Embryonic facial prominence (tissue), 1 donor: ENCODE measurements at regions not wholly inside any gene's neighbourhood (a gene's known extent, or its start where the extent isn't known, plus 50 kb on each side); places are given as distances from the start of the nearest gene placed in this dataset.
"Not testable (repeated sequence)": the region's sequence is repeated elsewhere in the genome, so short reads cannot be mapped to it uniquely, and the experiment has no call there.

Source experiments
- DNase-seq: peaks from one replicate; pipeline ENCODE4 v3.0.0-alpha.2; 2016; ENCODE audit errors: extremely low spot score

DNA sequence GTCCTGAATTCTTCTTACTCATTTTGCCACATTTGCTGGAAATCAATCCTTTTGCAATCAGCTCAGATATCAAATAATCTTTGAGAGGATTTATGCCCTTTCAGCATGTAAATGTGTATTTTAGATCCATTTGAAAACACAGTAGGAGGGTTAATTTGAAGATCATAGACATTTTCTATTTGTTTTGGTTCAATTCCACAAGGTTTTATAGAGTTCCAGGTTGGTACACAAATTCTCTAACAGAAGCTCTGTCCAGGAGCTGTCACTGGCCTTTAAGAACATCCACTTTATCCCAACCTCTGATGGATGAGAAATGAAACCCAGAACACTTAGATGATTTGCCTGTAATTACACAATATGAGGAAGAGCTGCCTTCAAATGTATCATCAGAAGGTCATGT, 157.3 kb upstream of the CHAC2 start:
- no peak for DNase-seq

DNA sequence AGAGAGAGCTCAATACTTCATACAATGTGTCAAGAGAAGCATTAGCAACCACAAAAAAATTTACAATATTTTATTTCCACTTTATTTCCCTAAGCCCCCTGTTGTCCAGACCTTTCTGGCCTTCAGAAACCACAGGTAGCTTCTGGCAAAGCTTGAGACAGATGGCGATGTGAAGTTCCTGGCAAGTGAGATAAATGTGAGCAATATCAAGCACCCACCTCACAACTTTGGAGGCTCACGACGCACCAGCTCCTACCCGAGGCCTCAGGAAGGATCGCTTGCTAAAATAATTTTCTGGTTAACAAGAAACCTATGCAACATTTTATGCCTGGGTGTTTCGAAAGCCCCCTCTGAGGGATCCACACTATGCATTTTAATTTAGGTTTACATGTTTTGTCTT, 158.1 kb upstream of the CHAC2 start:
- DNase-seq: no peak

DNA sequence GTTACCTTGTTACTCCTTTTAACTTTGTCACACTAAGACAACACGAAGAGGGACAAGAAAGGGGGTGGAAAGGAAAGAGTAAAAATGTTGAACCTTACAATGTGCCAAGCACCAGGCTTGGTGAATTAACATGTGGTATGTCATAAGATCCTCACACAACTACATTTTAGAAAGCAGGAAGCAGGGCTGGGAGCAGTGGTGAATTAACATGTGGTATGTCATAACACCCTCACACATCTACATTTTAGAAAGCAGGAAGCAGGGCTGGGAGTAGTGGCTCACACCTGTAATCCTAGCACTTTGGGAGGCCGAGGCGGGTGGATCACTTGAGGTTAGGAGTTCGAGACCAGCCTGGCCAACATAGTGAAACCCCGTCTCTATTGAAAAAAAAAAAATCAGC, 159.3 kb upstream of the CHAC2 start:
- DNase-seq: no peak

DNA sequence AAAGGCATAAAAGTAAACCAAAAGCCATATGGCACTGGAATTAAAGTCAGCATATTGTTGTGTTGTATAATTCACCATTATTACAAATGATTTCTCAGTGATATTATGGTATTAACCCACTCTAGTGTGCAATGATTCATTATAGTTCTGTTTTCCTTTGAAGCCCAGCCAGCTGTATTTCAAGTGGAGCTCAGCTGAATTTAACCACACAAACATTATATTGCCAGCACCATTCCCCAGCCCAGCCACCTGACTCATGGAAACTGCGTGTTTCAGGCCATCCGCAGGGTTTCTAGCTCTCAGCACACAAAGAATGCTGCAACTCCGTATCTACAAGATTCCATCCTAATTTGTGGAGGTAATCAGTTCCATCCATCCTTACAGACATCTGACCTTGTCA, 166.8 kb upstream of the CHAC2 start:
- no peak for DNase-seq

DNA sequence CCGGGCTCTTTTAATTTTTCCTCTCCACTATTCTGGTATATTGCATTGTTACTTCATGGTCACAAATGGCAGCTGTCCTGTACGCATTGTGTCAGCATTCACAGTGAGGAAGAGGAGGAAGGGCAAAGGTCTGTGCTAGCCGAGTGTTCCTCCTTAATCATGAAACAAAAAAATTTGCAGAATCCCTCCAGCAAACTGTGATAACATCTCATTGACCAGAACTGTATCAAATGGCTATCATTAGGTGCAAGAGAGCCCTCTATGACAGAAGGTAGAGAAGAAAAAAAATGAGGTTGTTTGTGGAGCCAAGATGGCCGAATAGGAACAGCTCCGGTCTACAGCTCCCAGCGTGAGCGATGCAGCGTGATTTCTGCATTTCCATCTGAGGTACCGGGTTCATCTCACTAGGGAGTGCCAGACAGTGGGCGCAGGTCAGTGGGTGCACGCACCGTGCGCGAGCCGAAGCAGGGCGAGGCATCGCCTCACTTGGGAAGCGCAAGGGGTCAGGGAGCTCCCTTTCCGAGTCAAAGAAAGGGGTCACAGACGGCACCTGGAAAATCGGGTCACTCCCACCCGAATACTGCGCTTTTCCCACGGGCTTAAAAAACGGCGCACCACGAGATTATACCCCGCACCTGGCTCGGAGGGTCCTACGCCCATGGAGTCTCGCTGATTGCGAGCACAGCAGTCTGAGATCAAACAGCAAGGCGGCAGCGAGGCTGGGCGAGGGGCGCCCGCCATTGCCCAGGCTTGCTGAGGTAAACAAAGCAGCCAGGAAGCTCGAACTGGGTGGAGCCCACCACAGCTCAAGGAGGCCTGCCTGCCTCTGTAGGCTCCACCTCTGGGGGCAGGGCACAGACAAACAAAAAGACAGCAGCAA, 180.6 kb upstream of the CHAC2 start:
- not testable (repeated sequence) for DNase-seq

DNA sequence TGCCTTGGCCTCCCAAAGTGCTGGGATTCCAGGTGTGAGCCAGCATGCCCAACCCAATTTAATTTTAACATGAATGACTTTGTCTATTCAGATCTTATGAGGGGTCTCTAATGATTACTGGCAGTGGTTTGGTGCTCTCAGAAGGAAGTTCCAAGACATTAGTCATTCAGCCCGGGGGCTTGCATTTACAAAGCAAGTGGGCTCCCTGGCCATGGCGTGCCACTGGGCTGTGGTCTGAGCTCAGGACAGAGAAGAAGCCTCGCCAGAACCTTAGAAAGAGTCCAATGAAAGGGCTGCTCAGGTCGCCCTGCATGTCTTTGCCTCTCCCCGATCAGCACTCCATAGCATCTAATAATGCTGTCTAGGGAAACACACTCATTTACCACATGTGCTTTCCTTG, 182.6 kb upstream of the CHAC2 start:
- DNase-seq: no peak

DNA sequence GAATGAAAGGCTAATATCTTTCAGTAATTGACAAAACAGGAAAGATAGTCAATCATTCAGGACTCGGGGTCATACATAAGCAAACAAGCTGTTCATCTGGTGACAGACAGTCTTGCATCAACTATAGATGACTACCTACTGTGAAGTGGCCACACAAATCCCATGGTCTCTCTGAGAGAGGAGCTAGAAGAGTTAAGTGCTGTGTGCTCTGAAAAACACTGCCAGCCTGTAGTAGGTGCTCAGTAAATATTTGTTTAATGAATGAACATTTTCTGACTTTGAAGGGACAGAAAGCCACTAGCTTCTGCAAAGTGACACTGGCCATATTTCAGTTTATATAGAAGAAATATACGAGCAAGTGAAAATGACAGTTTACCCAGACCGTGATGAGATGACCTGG, 184.0 kb upstream of the CHAC2 start:
- DNase-seq: no peak

DNA sequence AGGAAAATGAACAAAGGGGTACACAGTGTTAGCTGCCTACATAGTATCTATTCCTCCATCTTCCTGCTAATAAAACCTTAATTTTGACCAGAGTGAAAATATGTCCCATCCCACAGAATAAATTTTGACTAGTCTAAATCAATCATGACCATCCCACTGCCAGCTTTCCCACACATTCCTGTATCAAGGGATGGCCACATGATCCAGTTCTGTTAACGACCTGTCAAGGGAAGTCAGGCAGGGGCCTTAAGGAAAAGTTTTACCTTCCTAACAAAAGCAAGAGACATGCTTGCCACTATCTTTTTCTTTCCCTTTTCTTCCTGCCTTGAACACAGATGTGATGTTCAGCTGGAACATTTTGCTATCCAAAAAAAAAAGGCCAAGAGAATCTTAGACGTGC, 185.0 kb upstream of the CHAC2 start:
- no peak for DNase-seq

DNA sequence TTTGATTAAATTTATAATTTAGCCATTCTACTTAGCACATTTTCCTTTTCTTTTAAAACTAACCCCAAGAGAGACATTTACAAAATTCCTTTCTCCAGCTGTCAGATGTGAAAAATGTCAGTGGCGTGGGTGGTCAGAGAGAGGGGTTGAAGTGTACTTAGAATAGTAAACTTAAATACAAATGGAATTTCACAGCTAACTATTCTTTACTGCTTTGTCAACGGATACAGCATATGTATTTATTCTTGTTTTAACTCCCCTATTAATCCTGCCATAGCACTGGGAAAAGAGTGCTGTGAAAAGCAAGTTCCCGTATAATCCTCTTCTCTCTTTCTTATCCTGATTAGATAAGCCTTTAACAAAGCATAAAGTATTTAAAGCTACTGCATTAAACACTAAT, 191.4 kb upstream of the CHAC2 start:
- no peak for DNase-seq

DNA sequence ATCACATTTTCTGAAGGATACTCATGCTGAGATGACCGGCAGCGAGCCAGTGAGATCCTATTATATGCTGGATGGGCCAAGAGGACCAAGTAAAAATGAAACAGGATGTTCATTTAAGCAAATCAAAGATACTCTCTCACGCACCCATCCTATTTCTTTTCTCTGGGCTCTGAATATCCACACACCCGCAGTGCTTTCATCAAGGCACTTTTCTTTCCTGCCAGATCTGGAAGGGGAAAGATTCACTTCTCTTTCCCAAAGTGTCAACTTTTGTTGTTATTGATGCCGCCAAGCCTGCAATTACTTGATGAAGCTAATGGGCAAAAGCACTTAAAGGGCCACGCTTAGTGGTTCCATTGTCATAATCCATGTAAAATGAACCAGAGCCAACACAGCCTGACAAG, 191.9 kb upstream of the CHAC2 start:
- DNase-seq: no peak

DNA sequence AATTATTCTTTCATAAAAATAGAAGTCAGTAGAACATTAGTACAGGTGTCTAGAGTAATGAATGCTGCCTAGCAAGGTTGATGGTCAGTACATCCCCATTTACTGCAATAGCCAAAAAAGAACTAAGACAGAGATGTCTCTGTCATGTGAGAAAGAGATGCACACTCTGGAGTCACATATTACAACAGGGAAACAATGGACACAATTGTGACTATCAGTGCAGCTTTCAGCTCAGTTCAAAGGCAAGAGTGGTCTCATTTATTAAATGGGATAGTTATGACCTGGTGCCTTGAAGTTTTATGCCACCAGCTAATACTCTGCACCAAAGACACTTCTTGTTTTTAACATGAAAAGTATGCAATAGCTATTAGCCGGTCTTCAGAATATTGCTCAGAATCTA, 194.9 kb upstream of the CHAC2 start:
- no peak for DNase-seq

DNA sequence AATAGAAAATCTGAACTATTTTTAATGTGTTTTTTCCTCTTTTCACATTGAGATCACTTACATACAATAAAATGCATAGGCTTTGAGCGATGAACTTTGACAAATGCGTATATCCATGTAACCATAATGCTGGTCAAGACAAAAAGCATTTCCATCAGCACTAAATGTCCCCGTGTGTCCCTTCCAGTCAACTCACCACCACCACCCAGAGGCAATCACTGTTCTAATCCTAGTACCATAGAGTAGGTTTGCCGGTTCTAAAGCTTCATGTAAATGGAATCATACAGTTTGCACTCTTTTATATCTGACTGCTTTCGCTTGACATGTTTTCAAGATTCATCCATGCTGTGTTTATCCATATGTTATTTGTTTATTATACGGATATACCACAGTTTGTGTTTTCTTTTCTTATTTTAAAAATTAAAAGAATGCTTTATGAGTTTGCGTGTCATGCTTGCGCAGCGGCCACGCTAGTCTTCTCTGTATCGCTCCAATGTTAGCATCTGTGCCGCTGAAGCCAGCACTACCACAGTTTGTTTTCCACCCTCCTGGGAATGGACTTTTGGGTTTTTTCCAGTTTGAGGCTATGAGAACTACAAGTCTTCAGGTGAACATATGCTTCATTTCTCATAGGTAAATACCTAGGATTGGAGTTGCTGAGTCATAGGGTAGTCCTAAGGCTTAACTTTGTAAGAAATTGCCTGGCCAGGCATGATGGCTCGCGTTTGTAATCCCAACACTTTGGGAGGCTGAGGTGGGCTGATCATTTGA, 197.5 kb upstream of the CHAC2 start:
- no peak for DNase-seq

DNA sequence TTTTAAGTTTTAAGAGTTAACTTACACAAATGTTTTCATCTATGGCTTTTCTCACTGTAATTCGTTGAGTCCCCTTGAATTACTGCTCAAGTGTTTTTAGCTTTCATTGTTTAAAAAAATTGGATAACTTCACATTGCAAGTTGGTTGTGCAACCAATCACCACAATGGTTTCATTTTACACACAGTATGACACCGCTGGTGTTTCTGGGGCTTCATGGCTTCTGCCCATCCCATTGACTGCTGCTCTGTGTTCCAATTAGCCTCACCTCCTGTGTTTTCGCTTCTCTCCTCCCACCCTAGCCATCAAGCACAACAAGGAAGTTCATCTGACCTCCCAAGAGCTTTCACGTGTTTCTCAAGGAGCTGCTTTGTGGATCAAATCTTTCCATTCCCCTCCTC, 199.1 kb upstream of the CHAC2 start:
- no peak for DNase-seq

DNA sequence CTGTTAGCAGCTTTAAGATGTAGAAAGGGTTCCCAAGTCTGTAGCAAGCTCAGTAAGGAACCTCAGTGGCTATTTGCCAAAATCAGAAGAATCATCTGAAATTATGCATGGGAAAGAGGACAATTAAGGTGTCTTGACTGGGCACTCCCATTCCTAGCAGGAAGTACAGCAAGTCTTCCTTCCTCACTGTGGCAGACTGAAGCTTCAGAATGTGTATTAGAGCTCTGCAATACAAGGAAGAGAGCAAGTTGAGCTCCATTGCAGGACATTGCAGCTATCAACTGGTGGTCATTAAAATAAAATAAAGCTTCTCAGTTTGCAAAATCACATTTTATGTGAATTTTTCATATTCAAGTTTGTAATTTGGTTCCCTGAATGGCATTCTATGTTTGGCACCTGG, 200.5 kb upstream of the CHAC2 start:
- DNase-seq: no peak

DNA sequence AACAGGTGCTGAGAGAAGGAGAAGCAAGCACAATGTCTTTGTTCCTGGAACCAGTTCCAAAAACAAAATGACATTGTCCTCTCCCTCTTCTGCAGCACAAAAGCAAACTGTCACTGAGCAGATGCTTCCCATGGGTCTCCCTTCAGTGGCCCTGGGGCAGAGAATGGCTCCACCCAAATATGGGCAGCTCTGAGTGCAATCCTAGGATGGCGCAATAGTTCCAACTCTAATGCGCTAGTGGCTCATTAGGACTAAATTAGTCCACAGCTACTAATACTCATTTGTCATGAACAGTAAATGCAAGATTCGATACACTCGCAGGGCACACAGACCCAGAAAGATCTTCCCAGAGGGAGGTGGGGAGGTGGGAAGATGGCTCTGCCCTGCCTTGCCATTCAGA, 205.2 kb upstream of the CHAC2 start:
- no peak for DNase-seq

DNA sequence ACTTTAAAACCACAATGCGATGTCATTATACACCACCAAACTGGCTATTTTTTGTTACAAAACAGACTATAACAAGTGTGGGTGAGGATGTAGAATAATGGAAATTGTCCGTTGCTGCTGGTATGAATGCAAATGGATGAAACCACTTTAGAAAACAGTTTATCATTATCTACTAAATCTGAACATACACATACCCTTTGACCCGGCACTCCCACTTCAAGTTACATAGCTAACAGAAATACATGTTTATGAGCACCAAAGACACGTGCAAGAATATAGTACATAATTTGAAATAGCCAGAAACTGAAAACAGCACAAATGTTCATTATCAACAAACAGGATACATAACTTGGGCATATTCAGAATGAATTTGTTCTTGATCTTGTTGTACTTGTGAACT, 206.4 kb upstream of the CHAC2 start:
- DNase-seq: no peak

DNA sequence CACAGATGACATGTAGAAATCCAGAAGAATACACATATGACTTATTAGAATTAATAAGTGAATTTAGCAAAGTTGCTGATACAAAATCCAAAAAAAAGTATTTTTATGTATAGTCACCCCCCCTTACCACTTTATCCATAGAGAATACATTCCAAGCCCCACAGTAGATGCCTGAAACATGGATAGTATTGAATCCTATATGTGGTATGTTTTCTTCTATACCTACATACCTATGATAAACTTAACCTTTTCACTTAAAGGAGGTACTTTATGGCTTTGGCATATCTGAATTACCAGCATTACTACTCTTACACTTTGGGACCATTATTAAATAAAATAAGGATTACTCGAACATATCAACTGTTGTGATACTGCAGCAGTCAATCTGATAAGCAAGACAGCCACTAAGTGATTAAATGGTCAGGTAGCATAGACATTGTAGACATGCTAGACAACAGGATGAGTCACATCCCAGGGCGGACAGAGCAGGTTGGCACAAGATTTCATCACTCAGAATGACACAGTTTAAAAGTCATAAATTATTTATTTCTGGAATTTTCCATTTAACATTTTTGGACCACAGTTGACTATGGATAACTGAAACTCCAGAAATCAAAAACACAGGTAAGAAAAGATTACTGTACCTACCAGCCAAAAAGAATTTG, 208.2 kb upstream of the CHAC2 start:
- DNase-seq: no peak

DNA sequence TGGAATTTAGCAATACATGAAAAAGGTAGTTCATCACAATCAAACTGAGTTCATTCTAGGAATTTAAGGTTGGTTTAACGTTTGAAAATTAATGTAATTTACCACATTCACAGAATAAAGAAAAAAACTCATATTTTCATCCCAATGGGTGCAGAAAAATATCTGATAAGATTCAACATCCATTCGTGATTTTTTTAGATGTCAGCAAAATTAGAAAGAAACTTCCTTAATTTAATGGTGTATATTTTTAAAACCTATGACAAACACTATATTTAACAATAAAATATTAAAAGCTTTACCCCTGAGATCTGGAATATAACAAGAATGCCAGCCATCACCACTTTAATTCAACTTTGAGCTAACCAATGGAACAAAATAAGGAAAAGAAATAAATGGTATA, 208.7 kb upstream of the CHAC2 start:
- no peak for DNase-seq

DNA sequence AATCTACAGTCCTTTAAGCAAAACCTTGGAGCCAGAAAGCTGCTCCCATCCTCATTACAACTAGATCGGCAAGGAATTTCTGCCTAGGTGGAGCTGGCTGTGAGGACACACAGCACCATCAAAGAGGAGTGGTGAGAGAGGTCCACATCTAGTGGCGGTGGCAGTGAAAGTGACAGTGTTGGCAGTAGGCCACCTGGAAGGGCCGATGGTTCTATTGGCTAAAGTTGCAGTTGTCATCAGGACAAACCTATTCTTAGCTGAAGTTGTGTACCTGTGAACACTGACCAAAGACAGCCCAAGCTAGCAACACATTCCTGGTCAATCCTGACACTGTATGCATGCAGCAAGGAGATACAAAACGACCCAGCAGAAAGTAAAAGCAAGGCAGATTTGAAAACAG, 218.1 kb upstream of the CHAC2 start:
- DNase-seq: no peak

DNA sequence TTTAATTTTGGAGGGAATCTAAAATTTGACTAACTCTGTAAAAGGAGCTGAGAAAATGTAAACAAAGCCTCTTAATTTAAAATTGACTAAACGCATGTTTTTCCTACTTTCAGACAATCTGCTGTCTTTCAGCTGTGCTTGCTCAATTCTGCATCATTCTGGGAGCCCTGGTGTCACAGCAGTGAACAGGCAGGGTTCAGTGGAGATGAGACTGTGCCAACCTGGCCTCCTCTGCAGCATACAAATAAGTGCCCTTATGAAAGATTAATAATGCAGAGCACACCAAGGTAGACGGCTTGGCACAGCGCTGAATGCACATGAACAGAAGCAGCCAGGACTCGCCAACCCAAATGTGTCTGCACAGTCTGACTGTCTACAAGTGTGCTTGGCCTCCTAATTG, 222.0 kb upstream of the CHAC2 start:
- no peak for DNase-seq

DNA sequence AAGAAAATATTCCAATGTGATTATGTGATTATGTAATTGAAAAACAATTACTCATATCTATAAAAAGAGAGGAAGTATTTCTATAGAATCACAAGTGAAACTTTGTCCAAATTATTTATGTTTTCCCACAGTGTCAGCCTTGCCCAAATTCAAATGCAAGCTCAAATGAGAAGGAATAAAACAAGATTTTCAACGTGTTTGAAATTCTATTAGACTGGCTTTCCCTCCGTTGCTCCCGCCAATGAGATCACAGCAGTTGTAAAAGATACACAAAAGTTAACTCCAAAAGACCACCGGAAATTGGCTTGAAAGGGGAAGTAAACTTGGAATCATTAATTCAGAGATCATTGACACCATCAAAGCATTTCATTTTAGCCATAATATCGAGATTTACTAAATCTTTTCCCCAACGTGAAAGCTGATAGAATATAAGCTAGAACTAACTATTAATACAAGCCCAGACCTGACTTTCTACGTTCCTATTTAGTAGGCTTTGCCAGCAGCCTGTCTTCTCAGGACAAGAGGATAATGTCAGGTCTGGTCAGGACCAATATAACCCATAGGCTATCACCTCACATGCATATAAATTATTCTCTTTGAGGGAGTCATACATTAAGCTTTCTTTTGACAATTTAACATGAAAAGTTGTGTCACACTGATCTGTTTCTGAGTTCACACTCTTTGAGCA, 222.6 kb upstream of the CHAC2 start:
- no peak for DNase-seq

DNA sequence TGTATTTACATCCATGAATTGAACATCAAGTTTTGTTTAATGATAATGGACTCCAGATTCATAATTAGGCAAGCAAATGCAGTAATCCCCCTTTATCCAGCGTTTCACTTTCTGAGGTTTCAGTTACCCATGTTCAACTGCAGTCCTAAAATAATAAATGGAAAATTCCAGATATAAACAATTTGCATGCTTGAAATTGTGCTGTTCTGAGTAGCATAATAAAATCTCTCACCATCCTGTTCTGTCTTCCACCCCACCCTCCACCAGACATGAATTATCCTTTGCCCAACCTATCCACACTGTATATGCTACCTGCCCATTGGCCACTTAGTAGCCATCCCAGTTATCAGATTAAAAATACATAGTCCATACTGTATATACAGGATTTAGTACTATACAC, 224.5 kb upstream of the CHAC2 start:
- DNase-seq: no peak
